ENCODE measurements at regions not wholly inside any gene's neighbourhood (a gene's known extent, or its start where the extent isn't known, plus 50 kb on each side); places are given as distances from the start of the nearest gene placed in this dataset.

DNA sequence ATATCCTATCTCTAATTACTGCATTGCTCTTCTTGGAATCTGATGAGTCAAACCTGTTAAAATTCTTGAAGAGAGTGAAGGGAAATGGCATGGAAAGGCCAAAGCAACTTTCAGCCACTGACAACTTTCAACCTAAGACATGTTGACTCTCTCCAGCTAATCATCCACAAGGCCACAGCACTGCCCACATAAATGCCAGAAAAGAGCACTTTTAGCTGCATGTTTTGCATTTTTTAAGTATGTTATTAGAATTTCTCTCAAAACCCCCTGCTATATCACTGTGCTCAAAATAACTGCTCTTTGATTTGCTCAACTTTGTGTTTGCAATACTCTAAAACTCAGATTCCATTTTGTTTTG lies 352.5 kb downstream of the ADGRL2 start (continued):
- TF ChIP-seq, protein P1, sequence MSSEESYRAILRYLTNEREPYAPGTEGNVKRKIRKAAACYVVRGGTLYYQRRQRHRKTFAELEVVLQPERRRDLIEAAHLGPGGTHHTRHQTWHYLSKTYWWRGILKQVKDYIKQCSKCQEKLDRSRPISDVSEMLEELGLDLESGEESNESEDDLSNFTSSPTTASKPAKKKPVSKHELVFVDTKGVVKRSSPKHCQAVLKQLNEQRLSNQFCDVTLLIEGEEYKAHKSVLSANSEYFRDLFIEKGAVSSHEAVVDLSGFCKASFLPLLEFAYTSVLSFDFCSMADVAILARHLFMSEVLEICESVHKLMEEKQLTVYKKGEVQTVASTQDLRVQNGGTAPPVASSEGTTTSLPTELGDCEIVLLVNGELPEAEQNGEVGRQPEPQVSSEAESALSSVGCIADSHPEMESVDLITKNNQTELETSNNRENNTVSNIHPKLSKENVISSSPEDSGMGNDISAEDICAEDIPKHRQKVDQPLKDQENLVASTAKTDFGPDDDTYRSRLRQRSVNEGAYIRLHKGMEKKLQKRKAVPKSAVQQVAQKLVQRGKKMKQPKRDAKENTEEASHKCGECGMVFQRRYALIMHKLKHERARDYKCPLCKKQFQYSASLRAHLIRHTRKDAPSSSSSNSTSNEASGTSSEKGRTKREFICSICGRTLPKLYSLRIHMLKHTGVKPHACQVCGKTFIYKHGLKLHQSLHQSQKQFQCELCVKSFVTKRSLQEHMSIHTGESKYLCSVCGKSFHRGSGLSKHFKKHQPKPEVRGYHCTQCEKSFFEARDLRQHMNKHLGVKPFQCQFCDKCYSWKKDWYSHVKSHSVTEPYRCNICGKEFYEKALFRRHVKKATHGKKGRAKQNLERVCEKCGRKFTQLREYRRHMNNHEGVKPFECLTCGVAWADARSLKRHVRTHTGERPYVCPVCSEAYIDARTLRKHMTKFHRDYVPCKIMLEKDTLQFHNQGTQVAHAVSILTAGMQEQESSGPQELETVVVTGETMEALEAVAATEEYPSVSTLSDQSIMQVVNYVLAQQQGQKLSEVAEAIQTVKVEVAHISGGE (CRISPR knock-in tag; IDR thresholded peaks at IDR 0.05): no peak
- TF ChIP-seq, protein P2, sequence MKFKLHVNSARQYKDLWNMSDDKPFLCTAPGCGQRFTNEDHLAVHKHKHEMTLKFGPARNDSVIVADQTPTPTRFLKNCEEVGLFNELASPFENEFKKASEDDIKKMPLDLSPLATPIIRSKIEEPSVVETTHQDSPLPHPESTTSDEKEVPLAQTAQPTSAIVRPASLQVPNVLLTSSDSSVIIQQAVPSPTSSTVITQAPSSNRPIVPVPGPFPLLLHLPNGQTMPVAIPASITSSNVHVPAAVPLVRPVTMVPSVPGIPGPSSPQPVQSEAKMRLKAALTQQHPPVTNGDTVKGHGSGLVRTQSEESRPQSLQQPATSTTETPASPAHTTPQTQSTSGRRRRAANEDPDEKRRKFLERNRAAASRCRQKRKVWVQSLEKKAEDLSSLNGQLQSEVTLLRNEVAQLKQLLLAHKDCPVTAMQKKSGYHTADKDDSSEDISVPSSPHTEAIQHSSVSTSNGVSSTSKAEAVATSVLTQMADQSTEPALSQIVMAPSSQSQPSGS (IDR thresholded peaks at IDR 0.05; ENCODE audit: low read length): no peak
- peak in 1 of 2 experiments; percentile 28; a peak in 1 of 4 replicates for TF ChIP-seq EP300 (IDR thresholded peaks at IDR 0.05; ENCODE audit: borderline replicate concordance in 1 of 2, control insufficient read depth in 1 of 2, low read depth in 2 of 2, low read length in 2 of 2)
- TF ChIP-seq SMAD1 (IDR thresholded peaks at IDR 0.05; ENCODE audit: low read depth, partially characterized antibody): peak; percentile 9
